ENCODE measurements at regions not wholly inside any gene's neighbourhood (a gene's known extent, or its start where the extent isn't known, plus 50 kb on each side); places are given as distances from the start of the nearest gene placed in this dataset.

DNA sequence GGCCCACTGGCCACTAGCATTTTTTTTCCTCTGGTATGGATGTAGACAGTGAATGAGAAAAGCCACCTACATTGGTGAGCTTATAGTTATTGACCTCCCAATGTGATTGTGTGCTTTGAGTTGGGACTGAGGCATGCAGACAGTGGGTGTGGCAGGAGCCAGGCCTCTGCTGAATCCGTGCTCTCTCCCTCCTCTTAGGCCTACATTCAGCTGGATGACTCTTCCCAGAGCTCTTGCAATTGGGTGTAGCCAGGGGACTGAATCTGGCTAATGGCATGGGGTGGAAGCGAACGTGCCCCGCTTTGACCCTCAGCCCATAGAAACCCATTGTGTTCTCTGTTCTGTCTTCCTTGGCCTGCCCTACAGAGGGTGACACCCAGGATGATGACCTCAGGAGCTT is 698.3 kb upstream of the HS6ST1 start:
- TF ChIP-seq CTCF (CRISPR knock-in tag; IDR thresholded peaks at IDR 0.05): no peak
- no peak for TF ChIP-seq ZNF775 (CRISPR knock-in tag; IDR thresholded peaks at IDR 0.05; ENCODE audit: borderline replicate concordance)
